ENCODE measurements at regions not wholly inside any gene's neighbourhood (a gene's known extent, or its start where the extent isn't known, plus 50 kb on each side); places are given as distances from the start of the nearest gene placed in this dataset.

DNA sequence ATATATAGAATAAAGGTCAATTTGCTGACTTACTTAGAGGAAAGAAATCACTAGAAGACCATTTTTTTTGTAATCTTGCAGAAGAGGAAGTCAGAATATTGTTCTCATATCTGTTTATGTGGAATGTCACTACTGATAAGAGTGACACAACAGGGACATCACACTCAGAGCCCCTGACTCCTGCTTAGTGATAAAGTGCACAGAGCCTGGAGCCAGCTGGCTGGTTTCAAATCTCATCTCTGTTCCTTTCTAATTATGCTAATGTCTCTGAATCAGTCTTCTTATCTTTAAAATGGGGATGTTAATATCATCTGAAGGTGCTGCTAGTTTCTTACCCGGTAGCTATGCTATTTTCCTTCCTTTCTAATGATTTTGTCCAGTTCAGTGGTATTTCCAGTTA lies 58.6 kb upstream of the LIFR start:
- Mint-ChIP-seq H3K27ac (no peak overlapping the region), H3K36me3 (peaks cover 2% of the 10 kb centered on the region), H3K9me3 (peaks cover 12% of the 10 kb centered on the region), H3K4me1 (peaks cover 6% of the 10 kb centered on the region), H3K27me3 (ENCODE audit: insufficient read depth, low read depth) (peaks cover 2% of the 10 kb centered on the region), H3K4me3 (no peak overlapping the region)
- Histone ChIP-seq H3K27ac (no peak overlapping the region), H2AFZ (replicated peaks) (no peak overlapping the region), H3K9me3 (ENCODE audit: low read depth) (no peaks in the 10 kb centered on the region), H3K4me1 (no peaks in the 10 kb centered on the region), H4K20me1 (ENCODE audit: low read depth) (no peaks in the 10 kb centered on the region), H3K27me3 (no peaks in the 10 kb centered on the region), H3K36me3 (peaks cover 3% of the 10 kb centered on the region), H3K4me3 (no peak overlapping the region), H3F3A (ENCODE audit: low read depth) (no peaks in the 10 kb centered on the region), H3K9ac (no peak overlapping the region), H3K79me2 (ENCODE audit: low read depth) (no peaks in the 10 kb centered on the region), H3K4me2 (no peak overlapping the region)
- TF ChIP-seq EZH2phosphoT487 (IDR thresholded peaks at IDR 0.05): no peak
- no peak for TF ChIP-seq EZH2 (IDR thresholded peaks at IDR 0.05)
- TF ChIP-seq, protein P1, sequence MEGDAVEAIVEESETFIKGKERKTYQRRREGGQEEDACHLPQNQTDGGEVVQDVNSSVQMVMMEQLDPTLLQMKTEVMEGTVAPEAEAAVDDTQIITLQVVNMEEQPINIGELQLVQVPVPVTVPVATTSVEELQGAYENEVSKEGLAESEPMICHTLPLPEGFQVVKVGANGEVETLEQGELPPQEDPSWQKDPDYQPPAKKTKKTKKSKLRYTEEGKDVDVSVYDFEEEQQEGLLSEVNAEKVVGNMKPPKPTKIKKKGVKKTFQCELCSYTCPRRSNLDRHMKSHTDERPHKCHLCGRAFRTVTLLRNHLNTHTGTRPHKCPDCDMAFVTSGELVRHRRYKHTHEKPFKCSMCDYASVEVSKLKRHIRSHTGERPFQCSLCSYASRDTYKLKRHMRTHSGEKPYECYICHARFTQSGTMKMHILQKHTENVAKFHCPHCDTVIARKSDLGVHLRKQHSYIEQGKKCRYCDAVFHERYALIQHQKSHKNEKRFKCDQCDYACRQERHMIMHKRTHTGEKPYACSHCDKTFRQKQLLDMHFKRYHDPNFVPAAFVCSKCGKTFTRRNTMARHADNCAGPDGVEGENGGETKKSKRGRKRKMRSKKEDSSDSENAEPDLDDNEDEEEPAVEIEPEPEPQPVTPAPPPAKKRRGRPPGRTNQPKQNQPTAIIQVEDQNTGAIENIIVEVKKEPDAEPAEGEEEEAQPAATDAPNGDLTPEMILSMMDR (IDR thresholded peaks at IDR 0.05): no peak
- DNase-seq (ENCODE audit: low spot score): no peak

DNA sequence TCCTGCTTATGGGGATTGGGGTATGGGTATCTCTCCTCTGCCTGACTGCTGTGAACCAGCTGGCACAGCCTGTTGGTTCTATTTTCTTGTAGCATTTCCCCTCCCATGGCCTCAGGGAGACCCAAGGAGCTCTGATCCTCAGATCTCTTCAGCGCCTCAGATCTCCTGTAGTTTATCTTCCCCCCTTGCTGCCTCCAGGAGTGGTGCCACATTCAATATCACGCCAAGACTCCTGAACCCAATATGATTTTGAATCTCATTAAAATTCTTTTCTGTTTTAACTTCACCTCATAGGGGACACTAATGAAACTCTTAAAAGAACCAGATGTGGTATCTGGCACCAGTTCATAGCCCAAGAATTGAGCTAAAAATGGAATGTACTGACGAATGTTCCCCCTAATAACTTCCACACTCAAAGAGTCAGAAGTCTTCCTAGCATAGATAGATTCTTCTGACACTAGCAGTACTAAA lies 59.6 kb upstream of the LIFR start:
- no peaks in the 10 kb centered on the region for H3K4me1 ChIP-seq
- no peak overlapping the region for H3K4me2 ChIP-seq
- H3K27ac Mint-ChIP-seq: no peak overlapping the region
- no peaks in the 10 kb centered on the region for H3F3A ChIP-seq (ENCODE audit: low read depth)
- no peak overlapping the region for H2AFZ ChIP-seq (replicated peaks)
- no peaks in the 10 kb centered on the region for H3K27me3 Mint-ChIP-seq (ENCODE audit: insufficient read depth, low read depth)
- no peak overlapping the region for H3K27ac ChIP-seq
- no peaks in the 10 kb centered on the region for H4K20me1 ChIP-seq (ENCODE audit: low read depth)
- H3K4me3 ChIP-seq: no peak overlapping the region
- H3K36me3 ChIP-seq: peaks cover 3% of the 10 kb centered on the region
- H3K9me3 Mint-ChIP-seq: peaks cover 12% of the 10 kb centered on the region
- H3K27me3 ChIP-seq: no peaks in the 10 kb centered on the region
- no peak for DNase-seq (ENCODE audit: low spot score)
- H3K4me3 Mint-ChIP-seq: no peak overlapping the region
- peaks cover 6% of the 10 kb centered on the region for H3K4me1 Mint-ChIP-seq
- TF ChIP-seq EZH2phosphoT487 (IDR thresholded peaks at IDR 0.05): no peak
- TF ChIP-seq EZH2 (IDR thresholded peaks at IDR 0.05): no peak
- TF ChIP-seq, protein P1 (IDR thresholded peaks at IDR 0.05): no peak
- H3K79me2 ChIP-seq (ENCODE audit: low read depth): no peaks in the 10 kb centered on the region
- peaks cover 2% of the 10 kb centered on the region for H3K36me3 Mint-ChIP-seq
- H3K9ac ChIP-seq: no peak overlapping the region
- no peaks in the 10 kb centered on the region for H3K9me3 ChIP-seq (ENCODE audit: low read depth)

DNA sequence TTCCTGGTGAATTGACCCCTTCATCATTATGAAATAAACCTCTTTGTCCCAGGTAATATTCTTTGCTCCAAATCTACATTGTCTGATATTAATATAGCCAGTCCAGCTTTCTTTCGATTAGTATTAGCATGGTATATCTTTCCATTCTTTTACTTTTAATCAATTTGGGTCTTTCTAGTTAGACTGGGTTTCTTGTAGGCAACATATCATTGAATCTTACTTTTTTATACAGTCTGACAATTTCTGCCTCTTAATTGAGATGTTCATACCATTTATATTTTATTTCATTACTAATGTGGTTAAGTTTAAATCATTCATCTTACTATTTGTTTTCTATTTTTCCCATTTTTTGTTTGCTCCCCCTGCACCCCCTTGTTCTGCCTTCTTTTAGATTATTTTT lies 61.7 kb upstream of the LIFR start:
- no peak for DNase-seq (ENCODE audit: low spot score)
- Mint-ChIP-seq H3K4me3 (no peak overlapping the region), H3K27me3 (ENCODE audit: insufficient read depth, low read depth) (no peaks in the 10 kb centered on the region), H3K9me3 (peaks cover 11% of the 10 kb centered on the region), H3K4me1 (peaks cover 6% of the 10 kb centered on the region), H3K36me3 (peaks cover 2% of the 10 kb centered on the region), H3K27ac (no peak overlapping the region)
- no peaks in the 10 kb centered on the region for H3K4me1 ChIP-seq
- no peaks in the 10 kb centered on the region for H4K20me1 ChIP-seq (ENCODE audit: low read depth)
- no peaks in the 10 kb centered on the region for H3F3A ChIP-seq (ENCODE audit: low read depth)
- H3K27me3 ChIP-seq: no peaks in the 10 kb centered on the region
- no peak overlapping the region for H3K4me3 ChIP-seq
- no peak overlapping the region for H2AFZ ChIP-seq (replicated peaks)
- no peak overlapping the region for H3K4me2 ChIP-seq
- H3K27ac ChIP-seq: no peak overlapping the region
- no peaks in the 10 kb centered on the region for H3K79me2 ChIP-seq (ENCODE audit: low read depth)
- no peak overlapping the region for H3K9ac ChIP-seq
- no peaks in the 10 kb centered on the region for H3K9me3 ChIP-seq (ENCODE audit: low read depth)
- H3K36me3 ChIP-seq: peaks cover 3% of the 10 kb centered on the region
- TF ChIP-seq, protein P1 (IDR thresholded peaks at IDR 0.05): no peak
- TF ChIP-seq EZH2phosphoT487 (IDR thresholded peaks at IDR 0.05): no peak

Measured in neural progenitor cell (in vitro differentiated cells).